ENCODE measurements at regions not wholly inside any gene's neighbourhood (a gene's known extent, or its start where the extent isn't known, plus 50 kb on each side); places are given as distances from the start of the nearest gene placed in this dataset.

DNA sequence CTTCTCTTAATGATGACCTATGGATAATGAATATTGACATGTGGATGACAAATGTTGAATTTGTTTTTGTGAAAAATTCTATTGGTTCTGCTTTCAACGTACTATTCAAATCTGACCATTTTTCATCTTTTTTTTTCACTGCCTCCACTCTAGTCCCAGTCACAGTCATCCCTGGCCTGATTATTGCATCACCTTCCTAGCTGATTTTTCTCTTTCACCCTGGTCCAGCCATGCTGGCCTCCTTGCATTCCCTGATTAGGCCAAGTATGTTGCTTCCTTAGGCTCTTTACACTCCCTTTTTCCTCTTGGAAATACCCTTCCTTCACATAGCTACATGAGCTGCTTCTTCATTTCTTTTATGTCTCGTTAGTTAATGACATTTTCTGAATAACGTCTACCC is 58.1 kb upstream of the MAP9 start:
- TF ChIP-seq, protein P1, sequence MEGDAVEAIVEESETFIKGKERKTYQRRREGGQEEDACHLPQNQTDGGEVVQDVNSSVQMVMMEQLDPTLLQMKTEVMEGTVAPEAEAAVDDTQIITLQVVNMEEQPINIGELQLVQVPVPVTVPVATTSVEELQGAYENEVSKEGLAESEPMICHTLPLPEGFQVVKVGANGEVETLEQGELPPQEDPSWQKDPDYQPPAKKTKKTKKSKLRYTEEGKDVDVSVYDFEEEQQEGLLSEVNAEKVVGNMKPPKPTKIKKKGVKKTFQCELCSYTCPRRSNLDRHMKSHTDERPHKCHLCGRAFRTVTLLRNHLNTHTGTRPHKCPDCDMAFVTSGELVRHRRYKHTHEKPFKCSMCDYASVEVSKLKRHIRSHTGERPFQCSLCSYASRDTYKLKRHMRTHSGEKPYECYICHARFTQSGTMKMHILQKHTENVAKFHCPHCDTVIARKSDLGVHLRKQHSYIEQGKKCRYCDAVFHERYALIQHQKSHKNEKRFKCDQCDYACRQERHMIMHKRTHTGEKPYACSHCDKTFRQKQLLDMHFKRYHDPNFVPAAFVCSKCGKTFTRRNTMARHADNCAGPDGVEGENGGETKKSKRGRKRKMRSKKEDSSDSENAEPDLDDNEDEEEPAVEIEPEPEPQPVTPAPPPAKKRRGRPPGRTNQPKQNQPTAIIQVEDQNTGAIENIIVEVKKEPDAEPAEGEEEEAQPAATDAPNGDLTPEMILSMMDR (IDR thresholded peaks at IDR 0.05; ENCODE audit: low read length), result no peak
- TF ChIP-seq EZH2 (IDR thresholded peaks at IDR 0.05; ENCODE audit: borderline replicate concordance, low read length), result no peak

Data from OCI-LY1 (cell line).